ENCODE measurements at regions not wholly inside any gene's neighbourhood (a gene's known extent, or its start where the extent isn't known, plus 50 kb on each side); places are given as distances from the start of the nearest gene placed in this dataset.

- ChIA-PET CTCF (ENCODE audit: partially characterized antibody) (no interaction called here), POLR2A (ENCODE audit: partially characterized antibody) (no interaction called here)
- DNase-seq: no peak
- no peak overlapping the region for H3K27ac Mint-ChIP-seq
- no peaks in the 10 kb centered on the region for H3K27me3 ChIP-seq (ENCODE audit: insufficient read depth, low read length)
- no peaks in the 10 kb centered on the region for H3K4me1 Mint-ChIP-seq
- no peak overlapping the region for H3K4me3 ChIP-seq (ENCODE audit: low read length in 2 of 2)
- peaks cover 0 to 2% of the 10 kb centered on the region in 2 donors for H3K27me3 Mint-ChIP-seq
- H3K36me3 ChIP-seq (ENCODE audit: insufficient read depth, low read length): no peaks in the 10 kb centered on the region
- H3K4me1 ChIP-seq (ENCODE audit: insufficient read depth, low read length): no peaks in the 10 kb centered on the region
- no peaks in the 10 kb centered on the region for H3K36me3 Mint-ChIP-seq
- intact Hi-C loops (cut with micrococcal nuclease): no loop called here
- no peak overlapping the region for H3K4me3 Mint-ChIP-seq
- peaks cover 0 to 2% (median 0%) of the 10 kb centered on the region in 8 donors for H3K9me3 Mint-ChIP-seq
- no peak overlapping the region for H3K27ac ChIP-seq (ENCODE audit: low read depth, low read length)
- H3K9me3 ChIP-seq (ENCODE audit: control insufficient read depth in 1 of 2, low read length in 2 of 2): no peaks in the 10 kb centered on the region
Measured at GRCh38 chr7:18212758-18213157, 185.1 kb upstream of the PRPS1L1 start.

- Histone ChIP-seq H3K4me1 (ENCODE audit: insufficient read depth, low read length) (no peaks in the 10 kb centered on the region), H3K36me3 (ENCODE audit: insufficient read depth, low read length) (no peaks in the 10 kb centered on the region), H3K27me3 (ENCODE audit: insufficient read depth, low read length) (no peaks in the 10 kb centered on the region), H3K4me3 (ENCODE audit: low read length in 2 of 2) (no peak overlapping the region), H3K9me3 (ENCODE audit: control insufficient read depth in 1 of 2, low read length in 2 of 2) (no peaks in the 10 kb centered on the region), H3K27ac (ENCODE audit: low read depth, low read length) (no peak overlapping the region)
- H3K4me1 Mint-ChIP-seq: no peaks in the 10 kb centered on the region
- H3K27ac Mint-ChIP-seq: no peak overlapping the region
- no peak overlapping the region for H3K4me3 Mint-ChIP-seq
- DNase-seq: no peak
- POLR2A ChIA-PET (ENCODE audit: partially characterized antibody): no interaction called here
- intact Hi-C loops (cut with micrococcal nuclease): no loop called here
- no peaks in the 10 kb centered on the region for H3K36me3 Mint-ChIP-seq
- CTCF ChIA-PET (ENCODE audit: partially characterized antibody): no interaction called here
- peaks cover 0 to 2% of the 10 kb centered on the region in 2 donors for H3K27me3 Mint-ChIP-seq
- H3K9me3 Mint-ChIP-seq: peaks cover 0 to 2% (median 0%) of the 10 kb centered on the region in 8 donors
Measured at GRCh38 chr7:18213652-18214051, 186.0 kb upstream of the PRPS1L1 start.

- POLR2A ChIA-PET (ENCODE audit: partially characterized antibody): no interaction called here
- H3K9me3 Mint-ChIP-seq: no peaks in the 10 kb centered on the region
- Histone ChIP-seq H3K9me3 (ENCODE audit: control insufficient read depth in 1 of 2, low read length in 2 of 2) (no peaks in the 10 kb centered on the region), H3K27ac (ENCODE audit: low read depth, low read length) (no peak overlapping the region), H3K36me3 (ENCODE audit: insufficient read depth, low read length) (no peaks in the 10 kb centered on the region), H3K4me1 (ENCODE audit: insufficient read depth, low read length) (no peaks in the 10 kb centered on the region), H3K4me3 (ENCODE audit: low read length in 2 of 2) (no peak overlapping the region), H3K27me3 (ENCODE audit: insufficient read depth, low read length) (no peaks in the 10 kb centered on the region)
- intact Hi-C loops (cut with micrococcal nuclease): no loop called here
- no peaks in the 10 kb centered on the region for H3K36me3 Mint-ChIP-seq
- H3K27ac Mint-ChIP-seq: no peak overlapping the region
- no peak for DNase-seq
- H3K4me3 Mint-ChIP-seq: no peak overlapping the region
- peaks cover 0 to 2% of the 10 kb centered on the region in 2 donors for H3K27me3 Mint-ChIP-seq
- CTCF ChIA-PET (ENCODE audit: partially characterized antibody): no interaction called here
- H3K4me1 Mint-ChIP-seq: no peaks in the 10 kb centered on the region
Measured at GRCh38 chr7:18216270-18216669, 188.6 kb upstream of the PRPS1L1 start.

- H3K36me3 ChIP-seq (ENCODE audit: insufficient read depth, low read length): no peaks in the 10 kb centered on the region
- Mint-ChIP-seq H3K27me3 (peaks cover 0 to 2% of the 10 kb centered on the region in 2 donors), H3K4me3 (no peak overlapping the region), H3K27ac (no peak overlapping the region), H3K4me1 (no peaks in the 10 kb centered on the region), H3K9me3 (no peaks in the 10 kb centered on the region), H3K36me3 (no peaks in the 10 kb centered on the region)
- H3K4me1 ChIP-seq (ENCODE audit: insufficient read depth, low read length): no peaks in the 10 kb centered on the region
- CTCF ChIA-PET (ENCODE audit: partially characterized antibody): no interaction called here
- H3K27me3 ChIP-seq (ENCODE audit: insufficient read depth, low read length): no peaks in the 10 kb centered on the region
- H3K9me3 ChIP-seq (ENCODE audit: control insufficient read depth in 1 of 2, low read length in 2 of 2): no peaks in the 10 kb centered on the region
- no peak overlapping the region for H3K4me3 ChIP-seq (ENCODE audit: low read length in 2 of 2)
- POLR2A ChIA-PET (ENCODE audit: partially characterized antibody): no interaction called here
- intact Hi-C loops (cut with micrococcal nuclease): no loop called here
- no peak for DNase-seq
- no peak overlapping the region for H3K27ac ChIP-seq (ENCODE audit: low read depth, low read length)
Measured at GRCh38 chr7:18221377-18222293, 194.0 kb upstream of the PRPS1L1 start.

- no peaks in the 10 kb centered on the region for H3K27me3 ChIP-seq (ENCODE audit: insufficient read depth, low read length)
- H3K27ac ChIP-seq (ENCODE audit: low read depth, low read length): no peak overlapping the region
- intact Hi-C loops (cut with micrococcal nuclease): no loop called here
- H3K27me3 Mint-ChIP-seq: peaks cover 0 to 2% of the 10 kb centered on the region in 2 donors
- H3K4me1 Mint-ChIP-seq: no peaks in the 10 kb centered on the region
- CTCF ChIA-PET (ENCODE audit: partially characterized antibody): no interaction called here
- peak overlapping the region in 1 of 7 donors; percentile 0 for H3K27ac Mint-ChIP-seq
- no peak for DNase-seq
- H3K4me3 Mint-ChIP-seq: no peak overlapping the region
- H3K36me3 Mint-ChIP-seq: no peaks in the 10 kb centered on the region
- no peaks in the 10 kb centered on the region for H3K4me1 ChIP-seq (ENCODE audit: insufficient read depth, low read length)
- POLR2A ChIA-PET (ENCODE audit: partially characterized antibody): no interaction called here
- no peaks in the 10 kb centered on the region for H3K9me3 Mint-ChIP-seq
- H3K36me3 ChIP-seq (ENCODE audit: insufficient read depth, low read length): no peaks in the 10 kb centered on the region
- no peaks in the 10 kb centered on the region for H3K9me3 ChIP-seq (ENCODE audit: control insufficient read depth in 1 of 2, low read length in 2 of 2)
- no peak overlapping the region for H3K4me3 ChIP-seq (ENCODE audit: low read length in 2 of 2)
Measured at GRCh38 chr7:18222636-18223035, 195.0 kb upstream of the PRPS1L1 start.

GRCh38 chr7:18224138-18224537, 196.5 kb upstream of the PRPS1L1 start:
- H3K4me3 ChIP-seq (ENCODE audit: low read length in 2 of 2): no peak overlapping the region
- intact Hi-C loops (cut with micrococcal nuclease): no loop called here
- H3K4me1 Mint-ChIP-seq: no peaks in the 10 kb centered on the region
- POLR2A ChIA-PET (ENCODE audit: partially characterized antibody): no interaction called here
- CTCF ChIA-PET (ENCODE audit: partially characterized antibody): no interaction called here
- no peak overlapping the region for H3K27ac ChIP-seq (ENCODE audit: low read depth, low read length)
- H3K27me3 ChIP-seq (ENCODE audit: insufficient read depth, low read length): no peaks in the 10 kb centered on the region
- H3K4me3 Mint-ChIP-seq: no peak overlapping the region
- DNase-seq: no peak
- no peak overlapping the region for H3K27ac Mint-ChIP-seq
- peaks cover 0 to 2% of the 10 kb centered on the region in 2 donors for H3K27me3 Mint-ChIP-seq
- no peaks in the 10 kb centered on the region for H3K9me3 ChIP-seq (ENCODE audit: control insufficient read depth in 1 of 2, low read length in 2 of 2)
- no peaks in the 10 kb centered on the region for H3K4me1 ChIP-seq (ENCODE audit: insufficient read depth, low read length)
- no peaks in the 10 kb centered on the region for H3K36me3 ChIP-seq (ENCODE audit: insufficient read depth, low read length)
- H3K9me3 Mint-ChIP-seq: no peaks in the 10 kb centered on the region
- no peaks in the 10 kb centered on the region for H3K36me3 Mint-ChIP-seq

- no peak for DNase-seq
- peaks cover 0 to 2% of the 10 kb centered on the region in 2 donors for H3K27me3 Mint-ChIP-seq
- no peaks in the 10 kb centered on the region for H3K9me3 ChIP-seq (ENCODE audit: control insufficient read depth in 1 of 2, low read length in 2 of 2)
- no peak overlapping the region for H3K27ac Mint-ChIP-seq
- ChIA-PET POLR2A (ENCODE audit: partially characterized antibody) (no interaction called here), CTCF (ENCODE audit: partially characterized antibody) (interaction anchor here (0.7 kb wide), 1 partner anchor 551 kb away, joined by 3 read pairs; no protein-coding TSS in a partner anchor)
- no peaks in the 10 kb centered on the region for H3K4me1 Mint-ChIP-seq
- no peaks in the 10 kb centered on the region for H3K36me3 Mint-ChIP-seq
- H3K4me3 ChIP-seq (ENCODE audit: low read length in 2 of 2): no peak overlapping the region
- H3K4me1 ChIP-seq (ENCODE audit: insufficient read depth, low read length): no peaks in the 10 kb centered on the region
- H3K36me3 ChIP-seq (ENCODE audit: insufficient read depth, low read length): no peaks in the 10 kb centered on the region
- H3K9me3 Mint-ChIP-seq: no peaks in the 10 kb centered on the region
- H3K27me3 ChIP-seq (ENCODE audit: insufficient read depth, low read length): no peaks in the 10 kb centered on the region
- no peak overlapping the region for H3K4me3 Mint-ChIP-seq
- intact Hi-C loops (cut with micrococcal nuclease): no loop called here
- no peak overlapping the region for H3K27ac ChIP-seq (ENCODE audit: low read depth, low read length)
Measured at GRCh38 chr7:18225067-18225466, 197.4 kb upstream of the PRPS1L1 start.
